ENCODE measurements at regions not wholly inside any gene's neighbourhood (a gene's known extent, or its start where the extent isn't known, plus 50 kb on each side); places are given as distances from the start of the nearest gene placed in this dataset.

DNA sequence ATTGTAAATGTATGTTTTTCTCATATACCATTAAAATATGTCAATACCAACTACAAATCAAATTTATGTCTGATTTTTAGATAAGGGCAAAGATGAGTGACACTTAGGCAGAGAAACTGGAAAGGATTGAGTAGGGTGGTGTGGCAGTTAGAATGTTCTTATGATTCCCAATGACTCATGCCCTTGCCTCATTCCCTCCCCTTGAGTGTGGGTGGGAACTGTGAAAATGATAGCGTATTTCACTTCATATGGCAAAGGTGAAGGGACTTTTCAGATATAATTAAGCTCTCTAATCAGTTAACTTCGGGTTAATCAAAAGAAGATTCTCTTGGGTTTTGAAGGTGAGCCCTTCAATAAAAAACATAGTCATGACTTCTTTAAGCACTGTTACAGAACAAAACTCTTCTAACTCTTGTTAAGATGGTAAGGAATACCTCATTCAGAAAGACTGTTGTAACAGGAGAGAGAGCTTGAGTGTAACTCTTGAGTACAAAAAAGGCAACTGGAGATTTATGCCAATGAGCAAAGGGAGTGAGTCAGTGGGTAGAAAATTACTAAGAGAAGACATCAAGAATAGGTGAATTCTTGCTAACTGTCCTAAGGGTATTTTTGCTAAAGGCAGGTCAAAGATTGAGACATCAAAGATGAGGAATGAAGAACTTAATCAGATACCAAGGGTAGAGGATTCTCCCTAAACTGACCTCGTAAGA lies 329.5 kb downstream of the KCTD8 start:
- H3K27me3 ChIP-seq = no peaks in the 10 kb centered on the region
- H3K4me3 ChIP-seq = no peak overlapping the region
- H3K9me3 ChIP-seq = no peaks in the 10 kb centered on the region
- no peak overlapping the region for H3K27ac ChIP-seq
- intact Hi-C loops (cut with DNase I) = no loop called here
- H3K36me3 ChIP-seq = no peaks in the 10 kb centered on the region
- DNase-seq (ENCODE audit: low spot score in 2 of 2) = no peak
- TF ChIP-seq, protein P1, sequence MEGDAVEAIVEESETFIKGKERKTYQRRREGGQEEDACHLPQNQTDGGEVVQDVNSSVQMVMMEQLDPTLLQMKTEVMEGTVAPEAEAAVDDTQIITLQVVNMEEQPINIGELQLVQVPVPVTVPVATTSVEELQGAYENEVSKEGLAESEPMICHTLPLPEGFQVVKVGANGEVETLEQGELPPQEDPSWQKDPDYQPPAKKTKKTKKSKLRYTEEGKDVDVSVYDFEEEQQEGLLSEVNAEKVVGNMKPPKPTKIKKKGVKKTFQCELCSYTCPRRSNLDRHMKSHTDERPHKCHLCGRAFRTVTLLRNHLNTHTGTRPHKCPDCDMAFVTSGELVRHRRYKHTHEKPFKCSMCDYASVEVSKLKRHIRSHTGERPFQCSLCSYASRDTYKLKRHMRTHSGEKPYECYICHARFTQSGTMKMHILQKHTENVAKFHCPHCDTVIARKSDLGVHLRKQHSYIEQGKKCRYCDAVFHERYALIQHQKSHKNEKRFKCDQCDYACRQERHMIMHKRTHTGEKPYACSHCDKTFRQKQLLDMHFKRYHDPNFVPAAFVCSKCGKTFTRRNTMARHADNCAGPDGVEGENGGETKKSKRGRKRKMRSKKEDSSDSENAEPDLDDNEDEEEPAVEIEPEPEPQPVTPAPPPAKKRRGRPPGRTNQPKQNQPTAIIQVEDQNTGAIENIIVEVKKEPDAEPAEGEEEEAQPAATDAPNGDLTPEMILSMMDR (IDR thresholded peaks at IDR 0.05) = no peak
- no peaks in the 10 kb centered on the region for H3K4me1 ChIP-seq

DNA sequence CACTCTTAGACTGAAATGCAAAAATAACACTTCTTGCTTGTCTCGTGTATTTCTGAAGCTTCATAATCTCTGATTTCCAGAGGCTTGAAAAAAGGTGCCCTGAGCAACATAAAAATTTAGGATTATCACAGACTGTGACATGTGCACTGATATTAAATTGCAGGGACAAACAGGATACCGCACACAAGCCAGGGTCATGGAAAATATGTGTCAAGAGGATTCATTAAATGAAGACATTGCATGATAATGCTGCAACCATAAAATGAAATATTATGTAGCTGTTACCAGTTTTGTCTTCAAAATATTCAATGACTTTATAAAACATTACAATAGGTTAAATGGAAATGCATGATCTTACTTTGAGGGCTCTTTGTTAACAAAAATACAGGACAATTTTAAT lies 328.0 kb downstream of the KCTD8 start:
- TF ChIP-seq, protein P1 (IDR thresholded peaks at IDR 0.05) = no peak
- H3K4me3 ChIP-seq = no peak overlapping the region
- no peaks in the 10 kb centered on the region for H3K9me3 ChIP-seq
- DNase-seq (ENCODE audit: low spot score in 2 of 2) = no peak
- no peaks in the 10 kb centered on the region for H3K4me1 ChIP-seq
- no peaks in the 10 kb centered on the region for H3K36me3 ChIP-seq
- H3K27ac ChIP-seq = no peak overlapping the region
- H3K27me3 ChIP-seq = no peaks in the 10 kb centered on the region
- intact Hi-C loops (cut with DNase I) = no loop called here

DNA sequence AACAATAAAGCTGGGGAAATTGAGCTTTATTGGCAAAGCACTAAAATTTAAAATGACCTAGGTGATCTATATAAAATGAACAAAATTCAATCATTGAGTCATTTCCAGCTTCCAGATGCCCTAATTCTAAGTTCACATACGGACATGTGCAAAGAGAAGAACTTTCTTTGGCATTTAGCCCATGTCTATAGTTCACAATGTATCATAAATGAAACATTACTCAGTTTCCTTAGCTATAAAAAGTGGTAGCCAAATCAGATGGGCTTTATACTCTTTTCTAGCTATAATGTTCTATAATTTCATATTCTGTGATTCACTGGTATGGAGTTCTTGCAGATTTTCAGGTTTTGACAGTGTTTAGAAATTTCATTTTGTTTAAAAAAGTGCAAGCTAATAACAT lies 327.4 kb downstream of the KCTD8 start:
- Histone ChIP-seq H3K9me3 (no peaks in the 10 kb centered on the region), H3K36me3 (no peaks in the 10 kb centered on the region), H3K4me3 (no peak overlapping the region), H3K27ac (no peak overlapping the region), H3K4me1 (no peaks in the 10 kb centered on the region), H3K27me3 (no peaks in the 10 kb centered on the region)
- intact Hi-C loops (cut with DNase I) = no loop called here
- DNase-seq (ENCODE audit: low spot score in 2 of 2) = no peak
- TF ChIP-seq, protein P1 (IDR thresholded peaks at IDR 0.05) = no peak

All from ascending aorta (tissue), 2 donors.